IMR-90 (cell line): ENCODE measurements at regions not wholly inside any gene's neighbourhood (a gene's known extent, or its start where the extent isn't known, plus 50 kb on each side); places are given as distances from the start of the nearest gene placed in this dataset.
"Not testable (repeated sequence)": the region's sequence is repeated elsewhere in the genome, so short reads cannot be mapped to it uniquely, and the experiment has no call there.

Source experiments
- CTCF ChIP-seq: conservative IDR thresholded peaks from 2 replicates; pipeline ENCODE4 v1.5.1; 2012; ENCODE audit warnings: mild to moderate bottlenecking, low read depth, low read length, improper control_type of control experiment
- MXI1 ChIP-seq: IDR thresholded peaks from 2 replicates; pipeline ENCODE4 v1.6.1; 2012; ENCODE audit warnings: low read depth, mild to moderate bottlenecking, low read length, moderate library complexity, borderline replicate concordance
- POLR2A ChIP-seq: IDR thresholded peaks from 2 replicates; pipeline ENCODE4 v1.6.1; 2012; ENCODE audit warnings: mild to moderate bottlenecking, low read depth, low read length
- RFX5 ChIP-seq: IDR thresholded peaks from 2 replicates; pipeline ENCODE4 v1.8.0; 2012; ENCODE audit warnings: low read depth, mild to moderate bottlenecking, low read length, moderate library complexity
- SMC3 ChIP-seq: fragments of 150-350 bp; IDR thresholded peaks from 2 replicates; pipeline ENCODE4 v1.6.1; 2016; ENCODE audit warnings: low read depth, mild to moderate bottlenecking, antibody characterized with exemption, low read length, moderate library complexity
- USF2 ChIP-seq: fragments of 150-350 bp; IDR thresholded peaks from 2 replicates; pipeline ENCODE4 v1.6.1; 2017; ENCODE audit warnings: mild to moderate bottlenecking, antibody characterized with exemption, low read length, low read depth

- TF ChIP-seq POLR2A, CTCF, RFX5, USF2, MXI1, SMC3: not testable (repeated sequence)
Measured at GRCh38 chr4:163700383-163700782, 205.9 kb downstream of the TMA16 start.
